Hepatocyte (in vitro differentiated cells): ENCODE measurements at regions not wholly inside any gene's neighbourhood (a gene's known extent, or its start where the extent isn't known, plus 50 kb on each side); places are given as distances from the start of the nearest gene placed in this dataset.

ENCODE experiments used
- CTCF ChIP-seq: fragments of 200-600 bp; sonication (generic); IDR thresholded peaks from 2 replicates; pipeline ENCODE4 v1.5.1; 2016; ENCODE audit warnings: antibody characterized with exemption, mild to moderate bottlenecking; ENCODE audit not compliant: poor library complexity
- EZH2 ChIP-seq: fragments of 200-600 bp; sonication (generic); IDR thresholded peaks from 2 replicates; pipeline ENCODE4 v1.6.1; 2016; ENCODE audit warnings: antibody characterized with exemption, mild to moderate bottlenecking, borderline replicate concordance
- EZH2phosphoT487 ChIP-seq: fragments of 200-600 bp; sonication (generic); IDR thresholded peaks from one replicate; pipeline ENCODE4 v1.6.1; 2018; ENCODE audit warnings: antibody characterized with exemption, mild to moderate bottlenecking, low read depth, moderate library complexity; ENCODE audit not compliant: unreplicated experiment, severe bottlenecking

- TF ChIP-seq CTCF (no peak), EZH2 (no peak), EZH2phosphoT487 (no peak)
Measured at GRCh38 chr3:144877356-144877755, 905.7 kb downstream of the DIPK2A start.
